ENCODE measurements at regions not wholly inside any gene's neighbourhood (a gene's known extent, or its start where the extent isn't known, plus 50 kb on each side); places are given as distances from the start of the nearest gene placed in this dataset.

DNA sequence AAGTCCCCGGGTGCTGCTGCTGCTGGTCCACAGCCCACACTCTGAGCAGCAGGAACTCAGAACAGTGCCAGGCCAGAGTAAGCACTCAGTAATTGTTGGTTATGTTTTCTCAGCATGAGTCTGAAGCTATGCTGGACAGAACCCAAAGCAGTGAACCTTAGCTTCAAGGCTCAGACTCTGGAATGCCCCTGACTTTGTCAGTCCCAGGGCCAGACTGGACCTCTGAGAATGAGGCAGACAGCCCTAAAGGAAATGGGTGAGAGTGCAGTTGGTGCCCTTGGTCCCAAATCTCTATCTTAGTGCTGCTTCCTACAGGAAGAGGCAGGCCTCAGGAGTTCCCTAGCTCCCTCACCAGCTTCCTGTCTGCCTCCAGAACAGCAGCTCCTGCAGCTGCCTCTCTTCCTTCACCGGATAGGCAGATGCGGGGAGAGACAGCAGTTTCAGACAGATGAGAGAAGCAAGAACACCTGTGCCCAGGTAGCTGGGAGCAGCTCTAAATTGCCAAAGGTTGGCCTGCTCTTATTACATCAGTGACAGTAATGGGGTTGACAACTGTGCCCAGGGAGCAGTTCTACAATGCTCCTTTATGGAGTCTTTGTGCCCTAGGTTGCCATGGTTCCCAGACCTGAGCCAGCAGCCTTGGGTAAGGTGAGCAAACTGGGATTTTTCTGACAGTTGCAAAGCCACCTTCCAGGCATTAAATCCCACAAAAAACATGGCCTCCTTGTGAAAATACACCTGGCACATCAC, 82.2 kb upstream of the CXCL14 start (continued):
- TF ChIP-seq, protein P1, sequence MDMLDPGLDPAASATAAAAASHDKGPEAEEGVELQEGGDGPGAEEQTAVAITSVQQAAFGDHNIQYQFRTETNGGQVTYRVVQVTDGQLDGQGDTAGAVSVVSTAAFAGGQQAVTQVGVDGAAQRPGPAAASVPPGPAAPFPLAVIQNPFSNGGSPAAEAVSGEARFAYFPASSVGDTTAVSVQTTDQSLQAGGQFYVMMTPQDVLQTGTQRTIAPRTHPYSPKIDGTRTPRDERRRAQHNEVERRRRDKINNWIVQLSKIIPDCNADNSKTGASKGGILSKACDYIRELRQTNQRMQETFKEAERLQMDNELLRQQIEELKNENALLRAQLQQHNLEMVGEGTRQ (IDR thresholded peaks at IDR 0.05; ENCODE audit: low read length), result no peak
- TF ChIP-seq, protein P2, sequence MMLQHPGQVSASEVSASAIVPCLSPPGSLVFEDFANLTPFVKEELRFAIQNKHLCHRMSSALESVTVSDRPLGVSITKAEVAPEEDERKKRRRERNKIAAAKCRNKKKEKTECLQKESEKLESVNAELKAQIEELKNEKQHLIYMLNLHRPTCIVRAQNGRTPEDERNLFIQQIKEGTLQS (IDR thresholded peaks at IDR 0.05; ENCODE audit: insufficient read depth, low read depth, low read length), result no peak
- TF ChIP-seq SUZ12 (IDR thresholded peaks at IDR 0.05; ENCODE audit: low read length) (no peak), TAF1 (IDR thresholded peaks at IDR 0.05; ENCODE audit: low read depth, low read length) (no peak), JUN (IDR thresholded peaks at IDR 0.05; ENCODE audit: low read depth, low read length) (no peak), HDAC6 (IDR thresholded peaks at IDR 0.05; ENCODE audit: low read depth, low read length) (no peak)
- TF ChIP-seq, protein P3, sequence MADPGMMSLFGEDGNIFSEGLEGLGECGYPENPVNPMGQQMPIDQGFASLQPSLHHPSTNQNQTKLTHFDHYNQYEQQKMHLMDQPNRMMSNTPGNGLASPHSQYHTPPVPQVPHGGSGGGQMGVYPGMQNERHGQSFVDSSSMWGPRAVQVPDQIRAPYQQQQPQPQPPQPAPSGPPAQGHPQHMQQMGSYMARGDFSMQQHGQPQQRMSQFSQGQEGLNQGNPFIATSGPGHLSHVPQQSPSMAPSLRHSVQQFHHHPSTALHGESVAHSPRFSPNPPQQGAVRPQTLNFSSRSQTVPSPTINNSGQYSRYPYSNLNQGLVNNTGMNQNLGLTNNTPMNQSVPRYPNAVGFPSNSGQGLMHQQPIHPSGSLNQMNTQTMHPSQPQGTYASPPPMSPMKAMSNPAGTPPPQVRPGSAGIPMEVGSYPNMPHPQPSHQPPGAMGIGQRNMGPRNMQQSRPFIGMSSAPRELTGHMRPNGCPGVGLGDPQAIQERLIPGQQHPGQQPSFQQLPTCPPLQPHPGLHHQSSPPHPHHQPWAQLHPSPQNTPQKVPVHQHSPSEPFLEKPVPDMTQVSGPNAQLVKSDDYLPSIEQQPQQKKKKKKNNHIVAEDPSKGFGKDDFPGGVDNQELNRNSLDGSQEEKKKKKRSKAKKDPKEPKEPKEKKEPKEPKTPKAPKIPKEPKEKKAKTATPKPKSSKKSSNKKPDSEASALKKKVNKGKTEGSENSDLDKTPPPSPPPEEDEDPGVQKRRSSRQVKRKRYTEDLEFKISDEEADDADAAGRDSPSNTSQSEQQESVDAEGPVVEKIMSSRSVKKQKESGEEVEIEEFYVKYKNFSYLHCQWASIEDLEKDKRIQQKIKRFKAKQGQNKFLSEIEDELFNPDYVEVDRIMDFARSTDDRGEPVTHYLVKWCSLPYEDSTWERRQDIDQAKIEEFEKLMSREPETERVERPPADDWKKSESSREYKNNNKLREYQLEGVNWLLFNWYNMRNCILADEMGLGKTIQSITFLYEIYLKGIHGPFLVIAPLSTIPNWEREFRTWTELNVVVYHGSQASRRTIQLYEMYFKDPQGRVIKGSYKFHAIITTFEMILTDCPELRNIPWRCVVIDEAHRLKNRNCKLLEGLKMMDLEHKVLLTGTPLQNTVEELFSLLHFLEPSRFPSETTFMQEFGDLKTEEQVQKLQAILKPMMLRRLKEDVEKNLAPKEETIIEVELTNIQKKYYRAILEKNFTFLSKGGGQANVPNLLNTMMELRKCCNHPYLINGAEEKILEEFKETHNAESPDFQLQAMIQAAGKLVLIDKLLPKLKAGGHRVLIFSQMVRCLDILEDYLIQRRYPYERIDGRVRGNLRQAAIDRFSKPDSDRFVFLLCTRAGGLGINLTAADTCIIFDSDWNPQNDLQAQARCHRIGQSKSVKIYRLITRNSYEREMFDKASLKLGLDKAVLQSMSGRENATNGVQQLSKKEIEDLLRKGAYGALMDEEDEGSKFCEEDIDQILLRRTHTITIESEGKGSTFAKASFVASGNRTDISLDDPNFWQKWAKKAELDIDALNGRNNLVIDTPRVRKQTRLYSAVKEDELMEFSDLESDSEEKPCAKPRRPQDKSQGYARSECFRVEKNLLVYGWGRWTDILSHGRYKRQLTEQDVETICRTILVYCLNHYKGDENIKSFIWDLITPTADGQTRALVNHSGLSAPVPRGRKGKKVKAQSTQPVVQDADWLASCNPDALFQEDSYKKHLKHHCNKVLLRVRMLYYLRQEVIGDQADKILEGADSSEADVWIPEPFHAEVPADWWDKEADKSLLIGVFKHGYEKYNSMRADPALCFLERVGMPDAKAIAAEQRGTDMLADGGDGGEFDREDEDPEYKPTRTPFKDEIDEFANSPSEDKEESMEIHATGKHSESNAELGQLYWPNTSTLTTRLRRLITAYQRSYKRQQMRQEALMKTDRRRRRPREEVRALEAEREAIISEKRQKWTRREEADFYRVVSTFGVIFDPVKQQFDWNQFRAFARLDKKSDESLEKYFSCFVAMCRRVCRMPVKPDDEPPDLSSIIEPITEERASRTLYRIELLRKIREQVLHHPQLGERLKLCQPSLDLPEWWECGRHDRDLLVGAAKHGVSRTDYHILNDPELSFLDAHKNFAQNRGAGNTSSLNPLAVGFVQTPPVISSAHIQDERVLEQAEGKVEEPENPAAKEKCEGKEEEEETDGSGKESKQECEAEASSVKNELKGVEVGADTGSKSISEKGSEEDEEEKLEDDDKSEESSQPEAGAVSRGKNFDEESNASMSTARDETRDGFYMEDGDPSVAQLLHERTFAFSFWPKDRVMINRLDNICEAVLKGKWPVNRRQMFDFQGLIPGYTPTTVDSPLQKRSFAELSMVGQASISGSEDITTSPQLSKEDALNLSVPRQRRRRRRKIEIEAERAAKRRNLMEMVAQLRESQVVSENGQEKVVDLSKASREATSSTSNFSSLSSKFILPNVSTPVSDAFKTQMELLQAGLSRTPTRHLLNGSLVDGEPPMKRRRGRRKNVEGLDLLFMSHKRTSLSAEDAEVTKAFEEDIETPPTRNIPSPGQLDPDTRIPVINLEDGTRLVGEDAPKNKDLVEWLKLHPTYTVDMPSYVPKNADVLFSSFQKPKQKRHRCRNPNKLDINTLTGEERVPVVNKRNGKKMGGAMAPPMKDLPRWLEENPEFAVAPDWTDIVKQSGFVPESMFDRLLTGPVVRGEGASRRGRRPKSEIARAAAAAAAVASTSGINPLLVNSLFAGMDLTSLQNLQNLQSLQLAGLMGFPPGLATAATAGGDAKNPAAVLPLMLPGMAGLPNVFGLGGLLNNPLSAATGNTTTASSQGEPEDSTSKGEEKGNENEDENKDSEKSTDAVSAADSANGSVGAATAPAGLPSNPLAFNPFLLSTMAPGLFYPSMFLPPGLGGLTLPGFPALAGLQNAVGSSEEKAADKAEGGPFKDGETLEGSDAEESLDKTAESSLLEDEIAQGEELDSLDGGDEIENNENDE (IDR thresholded peaks at IDR 0.05; ENCODE audit: insufficient replicate concordance, low read length), result no peak

All from H1 (cell line).